ENCODE measurements at regions not wholly inside any gene's neighbourhood (a gene's known extent, or its start where the extent isn't known, plus 50 kb on each side); places are given as distances from the start of the nearest gene placed in this dataset.

DNA sequence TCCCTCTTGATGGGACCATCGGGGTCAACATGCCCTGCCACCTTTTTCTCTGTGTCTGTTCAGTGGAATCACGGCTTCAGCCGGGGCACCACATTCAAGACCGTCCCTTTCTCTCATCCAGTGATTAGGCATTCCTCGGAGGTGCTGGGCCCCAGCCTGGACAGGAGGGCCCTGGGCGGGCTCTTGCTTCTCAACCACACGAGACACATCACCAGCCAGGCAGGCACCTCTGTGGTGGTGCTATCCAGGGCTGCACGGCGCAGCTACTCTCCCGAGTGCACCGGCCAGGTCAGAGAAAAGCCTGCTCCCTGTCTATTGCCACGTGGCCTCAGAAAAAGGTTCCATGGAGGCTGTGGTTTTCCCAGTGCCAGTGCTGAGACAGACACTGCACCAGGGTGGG is 255.2 kb upstream of the IRX1 start:
- TF ChIP-seq, protein P1, sequence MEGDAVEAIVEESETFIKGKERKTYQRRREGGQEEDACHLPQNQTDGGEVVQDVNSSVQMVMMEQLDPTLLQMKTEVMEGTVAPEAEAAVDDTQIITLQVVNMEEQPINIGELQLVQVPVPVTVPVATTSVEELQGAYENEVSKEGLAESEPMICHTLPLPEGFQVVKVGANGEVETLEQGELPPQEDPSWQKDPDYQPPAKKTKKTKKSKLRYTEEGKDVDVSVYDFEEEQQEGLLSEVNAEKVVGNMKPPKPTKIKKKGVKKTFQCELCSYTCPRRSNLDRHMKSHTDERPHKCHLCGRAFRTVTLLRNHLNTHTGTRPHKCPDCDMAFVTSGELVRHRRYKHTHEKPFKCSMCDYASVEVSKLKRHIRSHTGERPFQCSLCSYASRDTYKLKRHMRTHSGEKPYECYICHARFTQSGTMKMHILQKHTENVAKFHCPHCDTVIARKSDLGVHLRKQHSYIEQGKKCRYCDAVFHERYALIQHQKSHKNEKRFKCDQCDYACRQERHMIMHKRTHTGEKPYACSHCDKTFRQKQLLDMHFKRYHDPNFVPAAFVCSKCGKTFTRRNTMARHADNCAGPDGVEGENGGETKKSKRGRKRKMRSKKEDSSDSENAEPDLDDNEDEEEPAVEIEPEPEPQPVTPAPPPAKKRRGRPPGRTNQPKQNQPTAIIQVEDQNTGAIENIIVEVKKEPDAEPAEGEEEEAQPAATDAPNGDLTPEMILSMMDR (IDR thresholded peaks at IDR 0.05 in 2 of 3, conservative IDR thresholded peaks at IDR 0.05 in 1 of 3; ENCODE audit: insufficient read depth in 2 of 3, low read depth in 1 of 3, low read length in 3 of 3), result no peak
- TF ChIP-seq XRCC5 (IDR thresholded peaks at IDR 0.05; ENCODE audit: low read depth, low read length) (no peak), SP1 (CRISPR knock-in tag; IDR thresholded peaks at IDR 0.05) (no peak), FOXJ3 (CRISPR knock-in tag; IDR thresholded peaks at IDR 0.05) (no peak), POLR2A (conservative IDR thresholded peaks at IDR 0.05) (no peak), HCFC1 (IDR thresholded peaks at IDR 0.05; ENCODE audit: low read depth, low read length) (no peak), ZNF76 (CRISPR knock-in tag; IDR thresholded peaks at IDR 0.05; ENCODE audit: borderline replicate concordance) (no peak), FOXM1 (IDR thresholded peaks at IDR 0.05; ENCODE audit: low read depth) (no peak), FOXM1 (CRISPR knock-in tag; IDR thresholded peaks at IDR 0.05; ENCODE audit: low read depth) (no peak), ZKSCAN3 (CRISPR knock-in tag; IDR thresholded peaks at IDR 0.05) (no peak), MXI1 (IDR thresholded peaks at IDR 0.05; ENCODE audit: low read depth, low read length) (no peak), TBL1XR1 (IDR thresholded peaks at IDR 0.05; ENCODE audit: low read length in 2 of 2) (no peak)
- TF ChIP-seq, protein P2, sequence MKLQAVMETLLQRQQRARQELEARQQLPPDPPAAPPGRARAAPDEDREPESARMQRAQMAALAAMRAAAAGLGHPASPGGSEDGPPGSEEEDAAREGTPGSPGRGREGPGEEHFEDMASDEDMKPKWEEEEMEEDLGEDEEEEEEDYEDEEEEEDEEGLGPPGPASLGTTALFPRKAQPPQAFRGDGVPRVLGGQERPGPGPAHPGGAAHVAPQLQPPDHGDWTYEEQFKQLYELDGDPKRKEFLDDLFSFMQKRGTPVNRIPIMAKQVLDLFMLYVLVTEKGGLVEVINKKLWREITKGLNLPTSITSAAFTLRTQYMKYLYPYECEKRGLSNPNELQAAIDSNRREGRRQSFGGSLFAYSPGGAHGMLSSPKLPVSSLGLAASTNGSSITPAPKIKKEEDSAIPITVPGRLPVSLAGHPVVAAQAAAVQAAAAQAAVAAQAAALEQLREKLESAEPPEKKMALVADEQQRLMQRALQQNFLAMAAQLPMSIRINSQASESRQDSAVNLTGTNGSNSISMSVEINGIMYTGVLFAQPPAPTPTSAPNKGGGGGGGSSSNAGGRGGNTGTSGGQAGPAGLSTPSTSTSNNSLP (IDR thresholded peaks at IDR 0.05; ENCODE audit: borderline replicate concordance, low read depth, low read length), result no peak
- TF ChIP-seq, protein P3, sequence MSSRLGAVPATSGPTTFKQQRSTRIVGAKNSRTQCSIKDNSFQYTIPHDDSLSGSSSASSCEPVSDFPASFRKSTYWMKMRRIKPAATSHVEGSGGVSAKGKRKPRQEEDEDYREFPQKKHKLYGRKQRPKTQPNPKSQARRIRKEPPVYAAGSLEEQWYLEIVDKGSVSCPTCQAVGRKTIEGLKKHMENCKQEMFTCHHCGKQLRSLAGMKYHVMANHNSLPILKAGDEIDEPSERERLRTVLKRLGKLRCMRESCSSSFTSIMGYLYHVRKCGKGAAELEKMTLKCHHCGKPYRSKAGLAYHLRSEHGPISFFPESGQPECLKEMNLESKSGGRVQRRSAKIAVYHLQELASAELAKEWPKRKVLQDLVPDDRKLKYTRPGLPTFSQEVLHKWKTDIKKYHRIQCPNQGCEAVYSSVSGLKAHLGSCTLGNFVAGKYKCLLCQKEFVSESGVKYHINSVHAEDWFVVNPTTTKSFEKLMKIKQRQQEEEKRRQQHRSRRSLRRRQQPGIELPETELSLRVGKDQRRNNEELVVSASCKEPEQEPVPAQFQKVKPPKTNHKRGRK (tag; IDR thresholded peaks at IDR 0.05), result no peak
